Right renal pelvis (tissue), 4 donors: ENCODE measurements at regions not wholly inside any gene's neighbourhood (a gene's known extent, or its start where the extent isn't known, plus 50 kb on each side); places are given as distances from the start of the nearest gene placed in this dataset.

Experiments used
- DNase-seq, 4 donors: peaks; one replicate each; pipeline ENCODE4 v3.0.0-alpha.2; 2013; ENCODE audit warnings: low read depth in 4 of 4, low spot score in 3 of 4, missing footprints in 1 of 4

DNA sequence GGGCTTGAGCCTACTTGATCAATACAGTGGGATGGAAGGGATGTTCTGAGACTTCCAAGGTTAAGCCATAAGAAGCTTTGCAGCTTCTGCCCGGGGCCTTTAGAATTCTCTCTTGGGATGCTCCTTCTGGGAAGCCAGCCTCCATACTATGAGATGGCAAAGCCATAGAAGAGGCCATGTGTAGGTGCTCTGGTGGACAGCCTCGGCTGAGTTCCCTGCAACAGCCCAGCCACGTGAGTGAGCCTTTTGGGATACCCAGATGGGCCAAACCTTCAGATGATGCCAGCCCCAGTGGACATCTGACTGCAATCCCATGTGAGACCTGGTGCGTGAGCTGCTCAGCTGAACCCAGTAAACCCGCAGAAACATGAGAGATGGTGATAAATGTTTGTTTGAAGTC lies 370.6 kb downstream of the RPS24 start:
- no peak for DNase-seq

- DNase-seq = no peak
Observed at GRCh38 chr10:78405231-78405630, 371.6 kb downstream of the RPS24 start.

DNA sequence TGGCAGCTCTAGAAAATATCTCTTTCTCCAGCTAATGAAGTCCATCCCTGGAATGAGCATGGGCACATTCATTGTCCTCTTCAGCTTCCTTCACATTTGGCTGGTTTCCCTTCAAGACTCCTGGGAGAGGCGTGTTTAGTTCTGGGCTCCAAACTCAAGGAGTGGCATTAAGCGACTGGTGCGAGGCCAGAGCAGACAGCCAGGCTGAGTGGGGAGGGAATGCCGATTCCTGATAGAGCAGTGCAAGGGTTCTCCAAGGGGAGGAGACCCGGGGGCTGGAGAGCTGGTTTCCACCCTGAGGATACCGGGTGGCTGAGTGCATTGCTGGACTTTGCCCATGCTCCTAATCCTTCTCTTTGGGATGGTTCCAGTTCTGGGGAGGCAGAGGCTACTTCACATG lies 372.1 kb downstream of the RPS24 start:
- DNase-seq = no peak

DNA sequence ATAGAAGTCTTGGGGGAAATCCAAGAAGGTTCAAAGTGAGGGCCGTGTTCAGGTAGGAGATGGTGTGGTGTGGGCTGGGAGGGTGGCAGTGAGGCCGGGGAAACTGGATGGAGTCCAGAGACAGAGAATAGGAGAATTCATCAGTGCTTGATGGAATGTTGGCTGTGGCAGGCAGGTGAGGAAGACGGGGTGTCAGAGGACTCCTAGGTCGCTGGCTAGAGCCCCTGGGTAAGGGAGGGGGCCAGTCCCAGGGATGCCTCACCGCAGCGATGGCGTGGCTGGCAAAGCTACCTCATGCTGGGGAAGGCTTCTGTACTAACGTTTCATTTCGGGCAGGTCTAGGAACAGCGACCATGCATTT lies 373.0 kb downstream of the RPS24 start:
- no peak for DNase-seq

DNA sequence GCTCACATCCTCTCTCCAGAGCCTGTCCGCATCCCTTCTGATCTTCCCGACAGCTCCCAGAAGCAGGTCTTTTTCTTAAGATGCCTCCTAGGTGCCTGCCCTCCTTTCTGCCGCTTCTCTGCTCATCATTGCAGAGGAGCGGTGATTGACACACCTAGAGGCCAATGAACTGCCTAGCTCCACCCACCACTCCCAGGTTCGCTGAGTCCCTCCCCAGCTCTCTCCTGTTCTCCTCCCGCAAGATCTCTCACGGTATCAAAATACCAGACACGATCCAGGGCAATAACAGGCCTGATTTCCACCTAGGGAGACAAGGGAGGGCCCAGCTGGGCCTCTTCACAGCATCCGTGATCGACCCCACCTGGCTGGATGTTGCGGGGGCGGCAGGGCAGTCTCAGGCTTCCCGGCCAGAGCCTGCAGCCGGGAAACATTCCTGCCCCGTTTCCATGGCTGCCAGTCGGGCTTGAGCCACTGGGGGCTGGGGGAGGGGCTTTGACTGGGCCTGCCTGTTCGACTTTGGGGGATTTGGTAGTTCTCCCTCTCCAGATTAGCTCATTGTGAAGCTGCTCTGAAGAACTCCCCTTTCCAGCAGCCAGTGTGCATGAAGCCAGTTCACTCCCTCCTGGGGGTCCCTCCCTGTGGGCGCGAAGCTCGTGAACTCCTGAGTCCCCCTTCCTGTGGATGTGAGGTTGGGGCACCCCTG lies 373.5 kb downstream of the RPS24 start:
- DNase-seq = peak; percentile 90 to 96 (median 92)

GRCh38 chr10:78407966-78408365 lies 374.3 kb downstream of the RPS24 start:
- no peak for DNase-seq

DNA sequence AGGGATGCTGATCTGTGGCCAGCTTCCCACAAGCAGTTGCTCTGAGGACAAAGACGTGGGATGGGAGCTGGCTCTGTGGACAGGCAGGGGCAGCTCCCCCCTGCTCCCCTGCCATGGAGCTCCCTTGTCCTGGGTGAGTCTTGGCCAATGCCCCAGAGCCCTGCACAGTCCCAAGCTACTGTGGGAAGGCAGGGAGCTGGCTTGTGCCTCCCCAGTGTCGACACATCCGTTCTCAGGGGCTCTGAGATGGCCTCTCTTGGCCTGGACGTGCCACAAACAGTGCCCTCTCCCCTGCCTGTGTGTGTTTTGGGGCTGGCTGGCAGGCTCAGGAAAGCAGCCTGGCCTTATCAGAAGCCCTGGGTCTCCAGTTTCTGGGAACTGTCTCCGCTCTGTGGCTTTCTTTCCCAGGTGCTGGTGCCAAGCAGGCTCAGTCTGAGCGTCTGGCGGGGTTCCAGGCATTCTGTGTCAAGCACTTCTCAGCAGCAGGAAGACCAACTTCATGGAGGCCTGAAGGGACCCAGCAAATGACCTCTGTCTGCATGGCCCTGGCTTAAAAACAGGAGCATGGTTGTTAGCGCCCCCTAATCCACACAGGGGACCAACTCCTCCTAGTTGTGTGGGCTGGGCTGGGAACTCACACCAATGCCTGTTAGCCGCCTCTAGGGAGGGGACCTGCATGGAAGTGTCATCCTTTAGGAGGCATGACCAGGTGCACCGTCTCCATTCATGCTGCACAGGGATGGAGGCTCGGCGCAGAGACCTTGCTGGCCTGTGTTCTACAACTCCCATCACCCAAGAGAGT lies 375.2 kb downstream of the RPS24 start:
- no peak for DNase-seq

- DNase-seq = no peak
Observed at GRCh38 chr10:78410046-78410965, 376.6 kb downstream of the RPS24 start.

DNA sequence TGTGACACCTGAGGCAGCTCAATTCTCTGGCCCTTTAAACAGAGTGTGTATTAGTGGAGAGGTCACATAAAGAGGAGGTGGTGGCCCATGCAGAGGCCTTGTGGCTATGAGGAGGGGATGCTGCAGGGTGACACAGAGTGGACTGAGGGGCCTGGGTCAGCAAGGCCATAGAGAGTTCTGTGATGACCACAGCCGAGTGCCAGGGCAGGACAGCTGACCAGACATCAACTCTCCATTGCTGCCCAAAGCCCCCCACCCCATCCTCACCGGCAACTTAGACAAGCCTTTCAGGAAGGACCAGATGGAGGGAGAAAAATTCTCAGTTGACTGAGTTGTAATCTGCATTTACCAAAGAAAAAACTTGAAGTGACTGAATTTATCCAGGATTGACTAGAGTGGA lies 378.1 kb downstream of the RPS24 start:
- no peak for DNase-seq

DNA sequence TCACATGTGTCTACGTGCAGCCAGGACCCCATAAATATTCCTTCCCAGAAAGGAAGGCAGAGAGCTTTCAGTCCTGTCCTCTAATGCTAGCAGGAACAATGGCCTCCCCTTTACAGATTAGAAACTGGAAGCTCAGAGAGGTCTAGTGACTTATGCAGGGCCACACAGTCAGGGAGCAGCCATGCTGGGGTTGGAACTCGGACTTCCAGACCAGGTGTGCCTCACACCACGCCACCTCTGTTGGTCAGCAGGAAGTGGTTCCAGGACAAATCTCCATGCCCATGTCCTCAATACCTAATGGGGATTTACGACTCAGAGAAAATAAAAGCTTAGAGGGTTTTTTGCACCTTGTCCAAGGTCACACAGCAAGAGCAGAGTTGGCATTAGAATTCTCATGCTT lies 378.9 kb downstream of the RPS24 start:
- no peak for DNase-seq

DNA sequence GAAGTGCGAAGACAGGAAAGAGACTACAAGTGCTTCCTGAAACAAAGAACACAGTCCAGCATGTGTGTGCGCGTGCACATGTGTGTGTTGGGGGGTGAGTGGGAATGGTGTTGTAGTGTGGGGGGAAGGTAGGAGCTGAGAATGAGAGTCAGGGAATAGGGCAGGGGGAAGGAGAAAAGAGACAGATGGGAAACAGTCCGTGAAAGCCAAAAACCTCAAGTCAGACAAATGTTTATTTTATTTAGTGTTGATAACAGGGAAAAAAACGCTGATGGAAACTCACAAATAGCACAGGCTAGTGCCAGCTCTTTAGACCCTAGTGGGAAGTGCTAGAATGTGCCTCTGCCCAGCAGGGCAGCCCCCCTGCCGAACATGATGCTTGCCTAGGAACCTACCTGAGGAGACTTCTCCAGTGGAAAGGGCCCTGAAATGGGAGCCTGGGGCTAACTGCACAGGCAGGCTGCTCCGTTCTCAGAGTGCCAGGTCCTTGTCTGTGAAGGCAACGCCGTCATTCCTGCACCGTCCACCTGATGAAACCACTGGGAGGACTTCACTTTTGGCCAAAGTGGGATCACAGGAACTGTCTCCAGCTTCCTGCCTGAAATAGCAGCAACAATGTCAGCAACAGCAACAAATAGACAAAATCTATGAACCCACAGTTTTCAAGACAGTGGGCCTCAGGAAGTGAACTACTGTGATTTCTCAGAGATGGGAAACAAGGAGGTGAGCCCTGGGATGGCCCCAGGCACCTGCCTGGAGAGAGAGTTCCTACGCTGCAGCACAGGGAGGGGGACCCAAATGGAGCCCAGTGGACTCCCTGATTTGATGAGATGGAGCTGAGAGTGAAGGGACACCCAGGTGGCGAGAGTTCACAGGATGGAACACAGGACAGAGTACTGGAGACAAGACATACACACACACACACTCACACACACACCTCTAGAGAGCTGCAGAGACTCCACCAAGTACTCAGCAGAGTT lies 379.7 kb downstream of the RPS24 start:
- DNase-seq = no peak

DNA sequence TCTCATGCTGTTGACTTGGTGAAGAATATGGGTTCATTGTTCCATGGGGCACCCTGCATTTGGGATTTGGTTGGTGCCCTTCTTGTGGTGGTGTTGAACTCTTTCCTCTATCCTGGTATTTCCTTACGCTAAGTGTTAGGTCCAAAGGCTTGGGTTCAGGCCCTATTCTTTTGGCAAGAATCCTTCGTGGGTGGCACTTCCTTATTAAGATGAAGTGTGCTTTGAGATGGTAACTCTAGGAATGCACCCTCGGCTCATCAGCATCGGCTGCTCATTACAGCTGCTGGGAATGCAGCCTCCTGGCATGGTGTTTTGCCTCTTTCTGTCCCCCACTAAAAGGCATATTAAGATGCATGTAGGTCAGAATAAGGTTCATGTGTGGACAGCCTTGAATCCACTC lies 380.7 kb downstream of the RPS24 start:
- no peak for DNase-seq

DNA sequence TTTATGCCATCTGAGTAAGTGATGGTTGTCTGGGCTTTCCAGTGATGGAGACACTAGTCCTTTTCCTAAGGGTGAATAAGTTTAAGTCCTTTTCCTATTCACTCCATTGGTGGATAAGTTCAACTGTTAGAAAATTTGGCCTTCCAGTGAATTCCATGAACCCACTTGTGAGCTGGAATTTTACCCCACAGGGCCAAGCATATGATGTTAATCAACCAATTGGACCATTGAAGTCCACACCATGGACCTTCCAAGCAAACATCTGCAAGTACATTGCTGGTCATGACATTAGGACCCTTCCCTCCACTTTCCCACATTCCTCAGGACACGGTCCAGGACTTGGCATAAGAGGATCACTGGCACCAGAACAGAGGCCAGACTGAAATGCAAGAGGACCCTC lies 381.4 kb downstream of the RPS24 start:
- no peak for DNase-seq

- no peak for DNase-seq
Observed at GRCh38 chr10:78416031-78417011, 382.7 kb downstream of the RPS24 start.

DNA sequence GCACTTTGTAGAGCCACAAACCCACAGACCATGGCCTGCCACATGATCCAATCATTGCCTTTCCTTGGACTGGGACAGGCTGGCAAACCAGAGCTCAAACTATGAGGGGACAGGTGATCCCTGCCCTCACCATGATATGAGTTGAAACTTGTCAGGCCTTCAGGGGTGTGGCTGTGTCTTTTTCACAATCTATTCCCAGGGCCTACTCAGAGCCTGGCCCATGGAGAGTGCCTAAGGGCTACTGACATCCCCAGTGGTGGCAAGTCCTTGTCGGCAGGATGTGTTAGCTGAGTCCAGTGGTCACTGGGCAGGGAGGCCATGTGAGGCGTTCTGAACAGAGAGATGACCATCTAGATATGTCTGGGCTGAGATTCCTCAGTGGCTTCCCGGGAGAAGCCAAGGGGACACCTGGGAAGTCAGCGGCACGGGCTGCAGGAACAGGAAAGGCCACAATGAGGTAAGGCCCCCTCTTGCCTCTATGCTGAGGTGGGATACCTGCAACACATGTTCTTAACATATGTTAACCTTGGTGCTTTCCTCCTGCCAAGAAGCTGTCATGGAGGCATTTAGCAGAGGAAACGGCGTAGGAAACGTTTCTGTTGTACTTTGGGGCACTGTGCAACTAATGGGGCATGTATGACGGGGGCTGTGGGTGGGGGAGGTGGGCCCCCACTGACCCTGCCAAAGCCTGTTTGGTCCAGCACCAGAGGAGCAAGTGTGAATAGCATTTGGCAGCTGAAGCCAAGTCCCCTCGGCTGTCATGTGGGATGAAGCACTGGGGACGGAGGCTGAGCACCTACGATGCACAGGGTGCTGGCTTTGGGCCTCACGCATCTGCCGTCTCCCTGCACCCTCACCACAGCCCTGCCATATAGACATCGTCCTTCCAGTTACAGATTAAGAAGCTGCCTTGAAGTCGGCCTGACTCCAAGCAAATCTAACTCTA lies 384.0 kb downstream of the RPS24 start:
- DNase-seq = no peak

- no peak for DNase-seq
Observed at GRCh38 chr10:78419481-78420265, 386.0 kb downstream of the RPS24 start.
